ENCODE measurements at regions not wholly inside any gene's neighbourhood (a gene's known extent, or its start where the extent isn't known, plus 50 kb on each side); places are given as distances from the start of the nearest gene placed in this dataset.

GRCh38 chr14:51500776-51501175, 150.9 kb upstream of the FRMD6 start:
- DNase-seq (ENCODE audit: insufficient read length, low spot score) (no peak), FAIRE-seq (no peak)

GRCh38 chr14:51501746-51502145, 150.0 kb upstream of the FRMD6 start:
- no peak for FAIRE-seq
- DNase-seq (ENCODE audit: insufficient read length, low spot score) = no peak

GRCh38 chr14:51504669-51505068, 147.0 kb upstream of the FRMD6 start:
- DNase-seq (ENCODE audit: insufficient read length, low spot score) (no peak), FAIRE-seq (no peak)

GRCh38 chr14:51507511-51507905, 144.2 kb upstream of the FRMD6 start:
- FAIRE-seq = no peak
- no peak for DNase-seq (ENCODE audit: insufficient read length, low spot score)

GRCh38 chr14:51507906-51508511, 143.7 kb upstream of the FRMD6 start:
- FAIRE-seq (no peak), DNase-seq (ENCODE audit: insufficient read length, low spot score) (no peak)

GRCh38 chr14:51511265-51511664, 140.4 kb upstream of the FRMD6 start:
- FAIRE-seq (no peak), DNase-seq (ENCODE audit: insufficient read length, low spot score) (no peak)

- FAIRE-seq = peak; percentile 52
- DNase-seq (ENCODE audit: insufficient read length, low spot score) = no peak
Measured at GRCh38 chr14:51512316-51512715, 139.4 kb upstream of the FRMD6 start.

- DNase-seq (ENCODE audit: insufficient read length, low spot score) (no peak), FAIRE-seq (no peak)
Measured at GRCh38 chr14:51513281-51513680, 138.4 kb upstream of the FRMD6 start.

GRCh38 chr14:51513933-51514332, 137.8 kb upstream of the FRMD6 start:
- DNase-seq (ENCODE audit: insufficient read length, low spot score) (no peak), FAIRE-seq (no peak)

- no peak for DNase-seq (ENCODE audit: insufficient read length, low spot score)
- no peak for FAIRE-seq
Measured at GRCh38 chr14:51515611-51516010, 136.1 kb upstream of the FRMD6 start.

- DNase-seq (ENCODE audit: insufficient read length, low spot score) = no peak
- no peak for FAIRE-seq
Measured at GRCh38 chr14:51516706-51517395, 134.9 kb upstream of the FRMD6 start.

GRCh38 chr14:51518280-51518679, 133.4 kb upstream of the FRMD6 start:
- no peak for FAIRE-seq
- DNase-seq (ENCODE audit: insufficient read length, low spot score) = no peak

GRCh38 chr14:51518711-51519110, 133.0 kb upstream of the FRMD6 start:
- FAIRE-seq = no peak
- DNase-seq (ENCODE audit: insufficient read length, low spot score) = no peak

- DNase-seq (ENCODE audit: insufficient read length, low spot score) = no peak
- no peak for FAIRE-seq
Measured at GRCh38 chr14:51520087-51520486, 131.6 kb upstream of the FRMD6 start.

GRCh38 chr14:51521764-51522163, 129.9 kb upstream of the FRMD6 start:
- FAIRE-seq (peak; percentile 16), DNase-seq (ENCODE audit: insufficient read length, low spot score) (no peak)

GRCh38 chr14:51523243-51523642, 128.5 kb upstream of the FRMD6 start:
- DNase-seq (ENCODE audit: insufficient read length, low spot score) = no peak
- FAIRE-seq = peak; percentile 82

GRCh38 chr14:51525739-51526138, 126.0 kb upstream of the FRMD6 start:
- no peak for DNase-seq (ENCODE audit: insufficient read length, low spot score)
- FAIRE-seq = no peak

GRCh38 chr14:51527073-51527472, 124.6 kb upstream of the FRMD6 start:
- no peak for DNase-seq (ENCODE audit: insufficient read length, low spot score)
- no peak for FAIRE-seq

GRCh38 chr14:51529736-51530135, 122.0 kb upstream of the FRMD6 start:
- no peak for DNase-seq (ENCODE audit: insufficient read length, low spot score)
- no peak for FAIRE-seq

GRCh38 chr14:51533160-51533559, 118.5 kb upstream of the FRMD6 start:
- peak; percentile 43 for DNase-seq (ENCODE audit: insufficient read length, low spot score)
- no peak for FAIRE-seq

- FAIRE-seq (peak; percentile 23), DNase-seq (ENCODE audit: insufficient read length, low spot score) (no peak)
Measured at GRCh38 chr14:51533872-51534553, 117.7 kb upstream of the FRMD6 start.

- no peak for FAIRE-seq
- DNase-seq (ENCODE audit: insufficient read length, low spot score) = no peak
Measured at GRCh38 chr14:51534610-51535011, 117.1 kb upstream of the FRMD6 start.

Data from HTR-8/SVneo (cell line).